ENCODE measurements at regions not wholly inside any gene's neighbourhood (a gene's known extent, or its start where the extent isn't known, plus 50 kb on each side); places are given as distances from the start of the nearest gene placed in this dataset.

DNA sequence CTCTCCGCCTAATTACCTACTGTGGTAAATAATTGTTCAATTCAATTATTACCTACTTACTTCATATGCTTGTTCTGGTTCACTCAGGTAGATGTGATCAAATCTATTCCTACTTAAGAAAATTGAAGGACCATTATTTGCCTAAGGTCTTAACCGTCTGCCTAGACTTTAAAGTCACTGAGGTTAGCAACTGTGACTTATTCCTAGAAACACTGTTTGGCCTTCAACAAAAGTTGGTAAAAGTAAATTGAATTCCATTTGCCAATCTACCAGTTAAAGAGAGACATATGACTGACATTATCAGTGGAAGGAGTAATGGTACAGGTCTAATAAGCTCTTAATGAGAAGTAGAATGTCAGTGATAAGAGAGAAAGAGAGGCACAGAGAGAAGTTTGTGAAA, 491.5 kb downstream of the NYAP2 start:
- intact Hi-C loops (cut with DNase I): no loop called here
- no peaks in the 10 kb centered on the region for H3K4me1 ChIP-seq
- H3K9ac ChIP-seq (ENCODE audit: low read depth in 2 of 2, low read length in 2 of 2): no peak overlapping the region
- no peaks in the 10 kb centered on the region for H3K9me3 ChIP-seq
- no peak overlapping the region for H3K4me3 ChIP-seq
- H3K27me3 ChIP-seq: no peaks in the 10 kb centered on the region
- DNase-seq: no peak
- H3K27ac ChIP-seq: no peak overlapping the region
- no peaks in the 10 kb centered on the region for H3K36me3 ChIP-seq
- TF ChIP-seq, protein P1, sequence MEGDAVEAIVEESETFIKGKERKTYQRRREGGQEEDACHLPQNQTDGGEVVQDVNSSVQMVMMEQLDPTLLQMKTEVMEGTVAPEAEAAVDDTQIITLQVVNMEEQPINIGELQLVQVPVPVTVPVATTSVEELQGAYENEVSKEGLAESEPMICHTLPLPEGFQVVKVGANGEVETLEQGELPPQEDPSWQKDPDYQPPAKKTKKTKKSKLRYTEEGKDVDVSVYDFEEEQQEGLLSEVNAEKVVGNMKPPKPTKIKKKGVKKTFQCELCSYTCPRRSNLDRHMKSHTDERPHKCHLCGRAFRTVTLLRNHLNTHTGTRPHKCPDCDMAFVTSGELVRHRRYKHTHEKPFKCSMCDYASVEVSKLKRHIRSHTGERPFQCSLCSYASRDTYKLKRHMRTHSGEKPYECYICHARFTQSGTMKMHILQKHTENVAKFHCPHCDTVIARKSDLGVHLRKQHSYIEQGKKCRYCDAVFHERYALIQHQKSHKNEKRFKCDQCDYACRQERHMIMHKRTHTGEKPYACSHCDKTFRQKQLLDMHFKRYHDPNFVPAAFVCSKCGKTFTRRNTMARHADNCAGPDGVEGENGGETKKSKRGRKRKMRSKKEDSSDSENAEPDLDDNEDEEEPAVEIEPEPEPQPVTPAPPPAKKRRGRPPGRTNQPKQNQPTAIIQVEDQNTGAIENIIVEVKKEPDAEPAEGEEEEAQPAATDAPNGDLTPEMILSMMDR (IDR thresholded peaks at IDR 0.05): no peak

DNA sequence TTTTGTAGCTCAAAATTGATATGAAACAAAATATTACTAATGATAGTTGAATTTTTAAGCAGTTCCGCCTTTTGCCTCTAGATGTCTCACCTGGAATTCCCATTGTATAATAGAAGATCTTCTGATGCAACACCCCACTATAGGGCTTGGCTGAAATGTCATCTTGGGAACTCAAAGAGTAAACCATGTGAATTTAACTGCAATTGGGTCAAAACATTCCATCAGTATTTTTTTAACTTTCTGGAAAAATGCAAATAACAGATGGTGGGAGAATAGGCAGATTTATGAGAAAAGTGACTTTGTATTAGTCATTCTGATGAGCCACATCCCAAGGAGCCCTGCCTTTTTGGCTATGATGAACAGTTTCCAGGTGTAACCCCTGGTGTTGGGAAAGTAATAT, 489.9 kb downstream of the NYAP2 start:
- Histone ChIP-seq H3K4me3 (no peak overlapping the region), H3K27me3 (no peaks in the 10 kb centered on the region), H3K9ac (ENCODE audit: low read depth in 2 of 2, low read length in 2 of 2) (no peak overlapping the region), H3K4me1 (no peaks in the 10 kb centered on the region), H3K36me3 (no peaks in the 10 kb centered on the region), H3K27ac (no peak overlapping the region), H3K9me3 (no peaks in the 10 kb centered on the region)
- intact Hi-C loops (cut with DNase I): loop anchor here (2.0 to 10.0 kb wide), 3 partner anchors 325 to 1098 kb away; no protein-coding TSS in a partner anchor
- peak; percentile 30 for DNase-seq
- TF ChIP-seq, protein P1 (IDR thresholded peaks at IDR 0.05): peak; percentile 57

DNA sequence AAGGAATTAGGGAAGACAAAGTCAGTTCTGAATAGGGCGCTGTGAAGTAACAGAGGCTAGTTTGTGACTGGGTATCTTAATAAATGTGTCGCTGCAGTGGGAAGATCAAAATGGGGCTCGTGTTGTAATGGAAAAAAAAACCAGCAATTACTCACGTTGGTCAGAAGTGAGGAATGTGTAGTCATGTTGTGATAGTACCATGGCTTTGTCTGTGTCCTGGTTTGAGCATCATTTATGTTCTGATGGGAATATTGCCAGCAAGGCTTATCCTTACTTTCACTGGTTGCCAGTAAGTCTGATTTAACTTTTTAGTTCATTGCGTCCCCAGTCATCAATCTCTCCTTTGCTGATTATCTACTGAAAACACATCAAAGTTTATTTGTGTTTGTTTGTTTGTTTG, 467.6 kb downstream of the NYAP2 start:
- H3K27me3 ChIP-seq: no peaks in the 10 kb centered on the region
- no peak overlapping the region for H3K27ac ChIP-seq
- no peak overlapping the region for H3K9ac ChIP-seq (ENCODE audit: low read depth in 2 of 2, low read length in 2 of 2)
- H3K4me1 ChIP-seq: no peaks in the 10 kb centered on the region
- DNase-seq: no peak
- intact Hi-C loops (cut with DNase I): no loop called here
- no peaks in the 10 kb centered on the region for H3K36me3 ChIP-seq
- H3K4me3 ChIP-seq: no peak overlapping the region
- H3K9me3 ChIP-seq: no peaks in the 10 kb centered on the region
- TF ChIP-seq, protein P1 (IDR thresholded peaks at IDR 0.05): no peak

DNA sequence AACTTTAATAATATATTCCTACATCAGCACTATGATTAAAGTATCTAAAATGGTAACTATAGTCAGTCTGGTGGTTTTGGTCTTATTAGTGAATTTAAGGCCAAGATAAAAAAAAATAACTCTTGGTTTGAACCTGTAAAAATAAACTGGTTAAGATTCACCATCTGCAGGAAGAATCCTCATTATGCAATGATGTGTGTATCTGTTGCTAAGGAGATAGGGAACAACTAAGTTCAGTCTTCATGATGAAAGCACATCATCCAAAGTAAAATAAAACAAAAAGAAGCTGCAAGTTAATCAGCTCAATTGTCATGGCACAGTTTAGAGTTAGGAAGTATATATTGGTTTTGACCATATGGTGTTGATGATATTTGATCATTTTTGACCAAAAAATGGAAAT, 466.0 kb downstream of the NYAP2 start:
- H3K4me1 ChIP-seq: no peaks in the 10 kb centered on the region
- DNase-seq: no peak
- H3K27me3 ChIP-seq: no peaks in the 10 kb centered on the region
- intact Hi-C loops (cut with DNase I): no loop called here
- TF ChIP-seq, protein P1 (IDR thresholded peaks at IDR 0.05): no peak
- no peak overlapping the region for H3K9ac ChIP-seq (ENCODE audit: low read depth in 2 of 2, low read length in 2 of 2)
- no peak overlapping the region for H3K4me3 ChIP-seq
- H3K9me3 ChIP-seq: no peaks in the 10 kb centered on the region
- no peaks in the 10 kb centered on the region for H3K36me3 ChIP-seq
- H3K27ac ChIP-seq: no peak overlapping the region

DNA sequence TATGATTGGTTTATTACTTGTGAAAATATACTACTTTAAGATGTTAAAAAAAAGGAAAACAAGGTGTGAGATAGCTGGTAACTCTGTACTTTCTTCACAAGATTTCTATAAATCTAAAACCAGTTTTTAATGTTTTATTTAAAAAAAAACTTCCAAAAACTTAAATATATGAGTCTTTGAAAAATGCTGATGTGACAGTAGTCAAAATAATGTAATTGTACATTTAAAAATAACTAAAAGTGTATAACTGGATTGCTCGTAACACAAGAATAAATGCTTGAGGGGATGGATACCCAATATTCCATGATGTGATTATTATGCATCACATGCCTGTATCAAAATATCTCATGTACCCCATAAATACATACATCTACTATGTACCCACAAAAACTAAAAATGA, 464.9 kb downstream of the NYAP2 start:
- TF ChIP-seq, protein P1 (IDR thresholded peaks at IDR 0.05): no peak
- Histone ChIP-seq H3K4me1 (no peaks in the 10 kb centered on the region), H3K4me3 (no peak overlapping the region), H3K36me3 (no peaks in the 10 kb centered on the region), H3K27me3 (no peaks in the 10 kb centered on the region), H3K9me3 (no peaks in the 10 kb centered on the region), H3K9ac (ENCODE audit: low read depth in 2 of 2, low read length in 2 of 2) (no peak overlapping the region), H3K27ac (no peak overlapping the region)
- no peak for DNase-seq
- intact Hi-C loops (cut with DNase I): no loop called here

DNA sequence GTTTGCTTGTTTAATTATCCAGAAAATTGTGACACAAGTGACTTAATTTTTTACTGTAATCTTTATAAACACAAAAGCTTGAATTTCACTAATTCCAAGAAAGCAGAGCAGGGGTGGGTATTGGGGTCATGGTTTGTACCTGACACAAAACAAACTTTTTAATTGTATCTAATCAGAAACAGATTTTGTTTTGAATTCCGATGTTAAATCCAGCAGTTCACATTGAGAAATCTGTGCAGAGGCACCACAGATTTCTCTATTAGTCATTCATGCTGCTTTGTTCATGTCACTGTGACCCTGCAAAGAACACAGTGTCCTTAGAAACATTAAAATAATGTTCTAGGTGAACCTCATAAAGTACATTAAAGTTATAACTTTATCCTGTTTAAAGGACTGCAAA, 443.4 kb downstream of the NYAP2 start:
- no peaks in the 10 kb centered on the region for H3K4me1 ChIP-seq
- H3K27me3 ChIP-seq: no peaks in the 10 kb centered on the region
- no peaks in the 10 kb centered on the region for H3K9me3 ChIP-seq
- intact Hi-C loops (cut with DNase I): no loop called here
- no peaks in the 10 kb centered on the region for H3K36me3 ChIP-seq
- no peak overlapping the region for H3K9ac ChIP-seq (ENCODE audit: low read depth in 2 of 2, low read length in 2 of 2)
- DNase-seq: no peak
- no peak overlapping the region for H3K27ac ChIP-seq
- no peak overlapping the region for H3K4me3 ChIP-seq
- TF ChIP-seq, protein P1 (IDR thresholded peaks at IDR 0.05): no peak
